ENCODE measurements at regions not wholly inside any gene's neighbourhood (a gene's known extent, or its start where the extent isn't known, plus 50 kb on each side); places are given as distances from the start of the nearest gene placed in this dataset.
"Not testable (repeated sequence)": the region's sequence is repeated elsewhere in the genome, so short reads cannot be mapped to it uniquely, and the experiment has no call there.

GRCh38 chr17:21513012-21513570, 136.9 kb downstream of the KCNJ12 start:
- ATAC-seq (ENCODE audit: poor library complexity) = peak; percentile 77
- peaks cover 19% of the 10 kb centered on the region for H3K4me1 ChIP-seq (ENCODE audit: insufficient read depth, low read length)
- no peak overlapping the region for H3K4me3 ChIP-seq (ENCODE audit: low read length)
- intact Hi-C loops (cut with DNase I, micrococcal nuclease) = loop anchor here (1.0 to 10.0 kb wide), 7 partner anchors 198 to 571 kb away; partner anchors contain the start of gene TMEM11 (in 1 of the 2)
- Mint-ChIP-seq H3K4me1 (ENCODE audit: low read depth) (peaks cover 15% of the 10 kb centered on the region), H3K36me3 (ENCODE audit: low read depth) (no peaks in the 10 kb centered on the region), H3K27me3 (peaks cover 34% of the 10 kb centered on the region), H3K9me3 (no peaks in the 10 kb centered on the region), H3K4me3 (no peak overlapping the region), H3K27ac (no peak overlapping the region)
- H3K27ac ChIP-seq (ENCODE audit: low read depth in 1 of 2, low read length in 2 of 2) = no peak overlapping the region
- H3K36me3 ChIP-seq (ENCODE audit: insufficient read depth, low read length) = no peaks in the 10 kb centered on the region
- ChIA-PET CTCF (interaction anchor here (0.6 to 5.2 kb wide), 19 partner anchors 12 to 711 kb away, joined by 3 to 55 read pairs (median 4); partner anchors contain the start of gene USP22), POLR2A (interaction anchor here (0.8 to 1.8 kb wide), 4 partner anchors 11 to 394 kb away, joined by 3 to 7 read pairs (median 4); no protein-coding TSS in a partner anchor)
- DNase-seq = peak; percentile 58 to 89 (median 68)
- TF ChIP-seq CTCF (IDR thresholded peaks at IDR 0.05) = peak; percentile 88
- no peaks in the 10 kb centered on the region for H3K9me3 ChIP-seq (ENCODE audit: control insufficient read depth in 1 of 2, insufficient read depth in 1 of 2, low read length in 2 of 2)
- peaks cover 9 to 17% of the 10 kb centered on the region in 2 experiments for H3K27me3 ChIP-seq (ENCODE audit: control insufficient read depth in 1 of 2, insufficient read depth in 2 of 2, low read length in 2 of 2)

- ATAC-seq (ENCODE audit: poor library complexity); H3K36me3 ChIP-seq (ENCODE audit: insufficient read depth, low read length); CTCF ChIA-PET; H3K36me3 Mint-ChIP-seq (ENCODE audit: low read depth); H3K9me3 ChIP-seq (ENCODE audit: control insufficient read depth in 1 of 2, insufficient read depth in 1 of 2, low read length in 2 of 2); H3K27ac Mint-ChIP-seq; H3K9me3 Mint-ChIP-seq; H3K4me3 Mint-ChIP-seq; POLR2A ChIA-PET; H3K27ac ChIP-seq (ENCODE audit: low read depth in 1 of 2, low read length in 2 of 2); H3K4me3 ChIP-seq (ENCODE audit: low read length); DNase-seq: not testable (repeated sequence)
- Histone ChIP-seq H3K4me1 (ENCODE audit: insufficient read depth, low read length) (peaks cover 19% of the 10 kb centered on the region), H3K27me3 (ENCODE audit: control insufficient read depth in 1 of 2, insufficient read depth in 2 of 2, low read length in 2 of 2) (peaks cover 9 to 17% of the 10 kb centered on the region in 2 experiments)
- H3K27me3 Mint-ChIP-seq = peaks cover 29% of the 10 kb centered on the region
- intact Hi-C loops (cut with DNase I, micrococcal nuclease) = loop anchor here (5.0 to 10.0 kb wide), 5 partner anchors 200 to 572 kb away; partner anchors contain the start of gene TMEM11 (in 1 of the 2)
- H3K4me1 Mint-ChIP-seq (ENCODE audit: low read depth) = peaks cover 15% of the 10 kb centered on the region
Observed at GRCh38 chr17:21514567-21514966, 138.4 kb downstream of the KCNJ12 start.

GRCh38 chr17:21517538-21518293, 141.6 kb downstream of the KCNJ12 start:
- DNase-seq (no peak), ATAC-seq (ENCODE audit: poor library complexity) (no peak)
- H3K27me3 Mint-ChIP-seq = peaks cover 10% of the 10 kb centered on the region
- ChIA-PET CTCF (no interaction called here), POLR2A (no interaction called here)
- no peak overlapping the region for H3K4me3 ChIP-seq (ENCODE audit: low read length)
- H3K4me3 Mint-ChIP-seq = no peak overlapping the region
- no peaks in the 10 kb centered on the region for H3K4me1 Mint-ChIP-seq (ENCODE audit: low read depth)
- H3K9me3 Mint-ChIP-seq = no peaks in the 10 kb centered on the region
- intact Hi-C loops (cut with DNase I, micrococcal nuclease) = loop anchor here in 1 of 2 experiments (10.0 kb wide), 2 partner anchors 203 to 573 kb away; no protein-coding TSS in a partner anchor
- no peaks in the 10 kb centered on the region for H3K36me3 Mint-ChIP-seq (ENCODE audit: low read depth)
- H3K36me3 ChIP-seq (ENCODE audit: insufficient read depth, low read length) = no peaks in the 10 kb centered on the region
- H3K27ac ChIP-seq (ENCODE audit: low read depth in 1 of 2, low read length in 2 of 2) = no peak overlapping the region
- peaks cover 3% of the 10 kb centered on the region for H3K4me1 ChIP-seq (ENCODE audit: insufficient read depth, low read length)
- no peaks in the 10 kb centered on the region for H3K27me3 ChIP-seq (ENCODE audit: control insufficient read depth in 1 of 2, insufficient read depth in 2 of 2, low read length in 2 of 2)
- no peaks in the 10 kb centered on the region for H3K9me3 ChIP-seq (ENCODE audit: control insufficient read depth in 1 of 2, insufficient read depth in 1 of 2, low read length in 2 of 2)
- no peak overlapping the region for H3K27ac Mint-ChIP-seq
- no peak for TF ChIP-seq CTCF (IDR thresholded peaks at IDR 0.05)

Measured in CD4-positive, alpha-beta T cell (primary cell).